ENCODE measurements at regions not wholly inside any gene's neighbourhood (a gene's known extent, or its start where the extent isn't known, plus 50 kb on each side); places are given as distances from the start of the nearest gene placed in this dataset.

DNA sequence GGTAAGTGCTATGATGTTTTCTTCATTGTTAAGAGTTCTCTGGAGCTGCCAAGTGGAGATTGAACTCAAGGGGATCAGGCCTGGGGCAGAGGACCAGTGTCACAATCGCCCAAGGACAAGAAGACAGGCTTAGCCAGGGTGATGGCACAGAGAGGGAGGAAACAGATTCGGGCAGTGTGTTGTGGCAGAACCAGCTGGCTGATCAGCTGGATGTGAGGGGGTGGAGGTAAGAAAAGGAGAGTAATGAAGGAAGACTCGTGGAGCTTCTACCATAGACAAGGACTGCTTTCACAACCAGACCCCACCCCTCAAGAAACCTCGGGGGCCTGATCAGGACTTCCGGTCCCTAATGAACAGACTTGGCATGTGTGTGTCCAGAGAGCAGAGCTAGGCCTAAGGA, 60.9 kb upstream of the LINGO1 start:
- Mint-ChIP-seq H3K4me1 (no peaks in the 10 kb centered on the region), H3K27ac (peak overlapping the region in 1 of 6 donors; percentile 47), H3K27me3 (ENCODE audit: low read depth in 3 of 3) (peaks cover 0 to 12% (median 5%) of the 10 kb centered on the region in 3 donors), H3K9me3 (no peaks in the 10 kb centered on the region), H3K36me3 (no peaks in the 10 kb centered on the region), H3K4me3 (no peak overlapping the region)
- no peak for DNase-seq

DNA sequence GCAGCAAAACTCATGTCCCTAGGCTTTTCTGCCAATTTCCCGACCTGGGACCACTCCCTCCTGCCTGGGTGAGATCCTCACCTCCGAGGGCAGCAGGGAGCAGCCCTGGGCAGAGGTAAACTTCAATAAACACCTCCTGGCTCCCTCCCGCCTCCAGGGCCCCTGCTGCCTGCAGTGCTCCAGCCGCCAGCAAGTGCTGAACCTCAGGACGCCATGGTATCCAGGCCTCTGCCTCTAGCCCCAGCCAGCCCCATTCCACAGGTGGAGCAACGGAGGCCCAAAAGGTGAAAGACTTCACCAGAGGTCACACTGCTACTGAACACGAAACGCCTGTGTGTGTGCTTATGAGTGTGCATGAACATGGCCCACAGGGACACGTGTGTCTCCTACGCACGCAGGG, 59.9 kb upstream of the LINGO1 start:
- Mint-ChIP-seq H3K27me3 (ENCODE audit: low read depth in 3 of 3) (peaks cover 0 to 11% (median 5%) of the 10 kb centered on the region in 3 donors), H3K4me3 (no peak overlapping the region), H3K36me3 (no peaks in the 10 kb centered on the region), H3K9me3 (no peaks in the 10 kb centered on the region), H3K27ac (no peak overlapping the region), H3K4me1 (no peaks in the 10 kb centered on the region)
- no peak for DNase-seq

DNA sequence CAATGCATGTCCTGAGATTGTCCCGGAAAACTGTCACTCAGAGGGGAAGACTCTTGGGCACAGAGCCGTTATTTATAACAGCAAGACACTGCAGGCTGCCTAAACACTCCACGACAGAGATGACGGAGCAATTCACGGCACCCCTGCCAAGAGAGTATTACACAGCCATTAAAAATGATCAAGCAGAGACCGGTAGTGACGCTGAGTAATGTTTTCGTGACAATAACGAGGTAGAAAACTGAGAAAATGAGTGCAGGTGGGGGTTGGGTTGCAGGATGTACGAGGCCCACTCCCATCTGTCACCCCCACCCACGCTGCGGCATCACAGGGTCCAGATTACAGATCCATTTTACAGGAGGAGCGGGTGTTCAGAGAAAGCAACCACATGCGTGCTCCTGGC, 58.9 kb upstream of the LINGO1 start:
- Mint-ChIP-seq H3K4me1 (no peaks in the 10 kb centered on the region), H3K9me3 (no peaks in the 10 kb centered on the region), H3K27ac (no peak overlapping the region), H3K4me3 (no peak overlapping the region), H3K27me3 (ENCODE audit: low read depth in 3 of 3) (peaks cover 1 to 9% (median 2%) of the 10 kb centered on the region in 3 donors), H3K36me3 (no peaks in the 10 kb centered on the region)
- no peak for DNase-seq

DNA sequence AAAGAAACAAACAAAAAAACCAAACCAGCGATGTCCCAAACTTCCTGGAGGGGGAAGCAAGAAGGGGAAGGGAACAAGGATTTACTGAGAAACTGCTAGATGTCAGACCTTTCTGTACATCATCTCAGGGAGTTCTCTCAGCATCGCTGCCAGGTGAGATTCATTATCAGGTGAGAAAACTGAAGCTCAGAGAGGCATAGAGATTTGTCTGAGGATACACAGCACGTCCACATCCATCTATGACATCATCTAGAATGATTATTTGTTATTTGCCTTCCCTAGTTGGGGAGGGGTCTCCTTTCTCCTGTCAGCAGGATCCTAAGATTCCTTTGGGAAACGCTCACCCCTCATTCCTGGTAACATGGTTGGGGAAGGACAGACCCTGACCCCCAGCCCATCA, 57.1 kb upstream of the LINGO1 start:
- Mint-ChIP-seq H3K4me1 (no peaks in the 10 kb centered on the region), H3K9me3 (no peaks in the 10 kb centered on the region), H3K36me3 (no peaks in the 10 kb centered on the region), H3K4me3 (no peak overlapping the region), H3K27ac (no peak overlapping the region), H3K27me3 (ENCODE audit: low read depth in 3 of 3) (peaks cover 1 to 9% (median 2%) of the 10 kb centered on the region in 3 donors)
- DNase-seq = no peak

DNA sequence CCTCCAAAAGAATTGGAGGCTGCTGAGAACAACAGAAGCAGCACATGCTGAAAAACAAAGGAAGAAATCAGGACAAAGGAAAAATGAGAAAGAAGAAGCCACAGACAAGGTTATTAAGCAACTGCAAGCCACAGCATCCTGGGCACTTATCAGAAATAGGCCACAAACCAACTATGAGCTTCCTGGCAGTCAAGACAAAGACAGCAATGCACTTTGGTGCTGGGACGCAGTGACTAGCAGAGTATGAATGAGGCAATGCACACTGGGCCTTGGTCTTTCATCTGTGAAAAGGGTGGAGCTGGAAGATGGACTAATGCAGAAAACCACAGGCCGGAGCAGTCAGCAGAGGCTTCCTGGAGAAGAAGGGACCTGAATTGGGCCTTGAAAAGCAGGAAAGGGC, 56.0 kb upstream of the LINGO1 start:
- Mint-ChIP-seq H3K27me3 (ENCODE audit: low read depth in 3 of 3) (peaks cover 1 to 9% (median 2%) of the 10 kb centered on the region in 3 donors), H3K4me1 (no peaks in the 10 kb centered on the region), H3K27ac (no peak overlapping the region), H3K36me3 (no peaks in the 10 kb centered on the region), H3K9me3 (no peaks in the 10 kb centered on the region), H3K4me3 (no peak overlapping the region)
- no peak for DNase-seq

DNA sequence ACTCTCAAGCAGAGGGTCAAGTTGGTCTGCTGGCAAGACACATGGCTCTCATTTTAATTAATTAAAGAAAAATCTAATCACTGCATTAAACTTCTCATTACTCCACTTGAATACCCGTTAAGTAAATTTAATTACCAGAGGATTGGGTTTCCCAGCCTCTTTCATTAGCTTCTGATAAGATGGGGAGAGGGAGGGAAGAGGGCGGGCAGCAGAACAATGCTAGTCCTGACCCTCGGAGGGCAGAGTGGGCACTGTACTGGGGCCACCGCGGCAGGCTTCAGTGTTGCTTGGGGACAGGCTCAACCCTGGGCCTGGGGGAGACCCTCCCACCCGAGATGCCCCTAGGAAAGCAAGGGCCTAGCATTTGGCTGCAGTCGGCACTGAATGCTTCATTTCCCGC, 55.6 kb upstream of the LINGO1 start:
- Mint-ChIP-seq H3K27me3 (ENCODE audit: low read depth in 3 of 3) (peaks cover 1 to 8% (median 2%) of the 10 kb centered on the region in 3 donors), H3K27ac (no peak overlapping the region), H3K4me1 (no peaks in the 10 kb centered on the region), H3K9me3 (no peaks in the 10 kb centered on the region), H3K4me3 (no peak overlapping the region), H3K36me3 (no peaks in the 10 kb centered on the region)
- no peak for DNase-seq

DNA sequence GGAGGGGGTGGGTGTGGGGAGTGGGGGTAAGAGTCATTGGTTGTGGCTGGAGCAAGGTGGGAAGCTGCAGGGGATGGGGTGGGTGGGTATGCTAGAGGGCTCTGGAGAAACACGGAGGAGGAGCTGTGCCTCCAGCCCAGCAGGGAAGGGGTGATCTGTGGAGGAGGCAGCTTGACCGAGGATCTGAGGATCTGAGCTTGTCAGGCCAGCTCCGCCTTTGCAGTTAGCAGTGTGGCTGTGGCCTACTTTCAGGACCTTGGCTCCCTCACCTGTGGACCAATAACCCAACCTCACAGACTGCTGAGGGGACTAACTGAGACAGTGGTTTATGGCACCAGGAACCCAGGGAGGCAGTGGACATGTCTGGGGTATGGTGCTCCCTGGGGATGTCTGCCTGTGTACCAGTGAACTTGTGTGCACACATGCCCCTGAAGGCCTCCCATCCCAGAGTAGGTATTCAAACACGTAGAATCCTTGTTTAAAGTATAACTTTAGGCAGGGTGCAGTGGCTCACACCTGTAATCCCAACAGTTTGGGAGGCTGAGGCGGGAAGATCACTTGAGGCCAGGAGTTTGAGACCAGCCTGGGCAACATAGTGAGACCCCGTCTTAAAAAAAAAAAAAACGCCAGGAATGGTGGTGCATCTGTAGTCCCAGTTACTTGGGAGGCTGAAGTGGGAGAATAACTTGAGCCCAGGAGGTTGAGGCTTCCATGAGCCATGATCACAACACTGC, 52.5 kb upstream of the LINGO1 start:
- Mint-ChIP-seq H3K36me3 (no peaks in the 10 kb centered on the region), H3K27me3 (ENCODE audit: low read depth in 3 of 3) (peaks cover 3 to 6% (median 5%) of the 10 kb centered on the region in 3 donors), H3K9me3 (no peaks in the 10 kb centered on the region), H3K27ac (no peak overlapping the region), H3K4me3 (no peak overlapping the region), H3K4me1 (no peaks in the 10 kb centered on the region)
- no peak for DNase-seq

DNA sequence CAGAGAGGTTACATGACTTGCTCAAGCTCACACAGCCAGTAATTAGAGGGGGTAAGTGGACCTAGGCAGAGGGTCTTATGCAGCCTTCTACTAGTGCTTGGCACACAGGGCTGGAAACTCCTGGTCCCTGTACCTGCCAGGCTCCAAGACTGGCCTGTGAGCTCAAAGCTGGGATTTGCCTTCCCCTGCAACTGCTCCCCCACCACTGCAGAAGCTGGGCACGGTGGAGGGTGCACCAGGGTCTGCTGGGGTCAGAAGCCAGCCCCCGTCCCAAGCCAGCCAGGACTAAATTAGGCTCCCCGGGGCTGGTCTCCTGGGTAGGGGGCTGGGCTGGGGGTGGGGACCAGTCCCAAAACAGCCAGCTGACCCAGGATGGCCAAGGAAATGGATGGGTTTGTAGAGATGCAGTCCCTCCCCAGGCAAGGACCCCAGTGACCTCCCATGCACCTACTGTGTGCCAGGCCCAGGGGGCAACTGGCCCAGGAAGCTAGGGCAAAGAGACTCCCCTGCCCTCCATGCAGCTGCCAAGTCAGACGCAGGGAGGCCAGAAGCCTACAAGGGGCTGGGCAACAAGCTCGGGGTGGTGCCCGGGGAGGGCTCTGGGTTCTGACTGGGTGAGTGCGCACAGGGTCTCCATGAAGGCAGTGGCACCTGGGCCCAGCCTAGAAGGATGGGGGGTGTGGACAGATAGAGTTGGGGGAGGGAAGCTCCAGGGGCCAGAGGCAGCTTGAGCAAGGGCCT, 51.8 kb upstream of the LINGO1 start:
- no peaks in the 10 kb centered on the region for H3K4me1 Mint-ChIP-seq
- no peak overlapping the region for H3K4me3 Mint-ChIP-seq
- no peak overlapping the region for H3K27ac Mint-ChIP-seq
- H3K36me3 Mint-ChIP-seq = no peaks in the 10 kb centered on the region
- no peak for DNase-seq
- peaks cover 3 to 6% (median 5%) of the 10 kb centered on the region in 3 donors for H3K27me3 Mint-ChIP-seq (ENCODE audit: low read depth in 3 of 3)
- no peaks in the 10 kb centered on the region for H3K9me3 Mint-ChIP-seq

DNA sequence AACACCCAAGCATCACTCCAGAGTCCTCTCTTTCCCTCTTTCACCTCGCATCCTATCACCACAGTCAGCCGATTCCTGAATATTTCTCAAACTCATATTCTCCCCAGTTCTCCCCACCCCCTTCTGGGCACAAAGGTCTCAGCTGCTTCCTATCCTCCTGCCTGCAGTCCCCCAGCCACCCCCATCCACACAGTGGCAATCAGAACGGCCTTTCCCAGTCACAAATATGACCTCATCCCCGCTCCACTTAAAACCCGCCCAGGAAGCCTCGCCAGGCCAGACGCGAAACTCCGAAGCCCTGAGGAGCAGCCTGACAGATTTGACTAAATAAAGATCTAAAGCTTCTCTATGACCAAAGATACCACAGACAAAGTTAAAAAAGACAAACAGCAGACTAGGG, 49.9 kb upstream of the LINGO1 start:
- no peaks in the 10 kb centered on the region for H3K36me3 Mint-ChIP-seq
- no peaks in the 10 kb centered on the region for H3K9me3 Mint-ChIP-seq
- H3K27me3 Mint-ChIP-seq (ENCODE audit: low read depth in 3 of 3) = peaks cover 3 to 5% (median 3%) of the 10 kb centered on the region in 3 donors
- no peak for DNase-seq
- no peak overlapping the region for H3K27ac Mint-ChIP-seq
- no peak overlapping the region for H3K4me3 Mint-ChIP-seq
- H3K4me1 Mint-ChIP-seq = no peaks in the 10 kb centered on the region
